ENCODE measurements at regions not wholly inside any gene's neighbourhood (a gene's known extent, or its start where the extent isn't known, plus 50 kb on each side); places are given as distances from the start of the nearest gene placed in this dataset.

DNA sequence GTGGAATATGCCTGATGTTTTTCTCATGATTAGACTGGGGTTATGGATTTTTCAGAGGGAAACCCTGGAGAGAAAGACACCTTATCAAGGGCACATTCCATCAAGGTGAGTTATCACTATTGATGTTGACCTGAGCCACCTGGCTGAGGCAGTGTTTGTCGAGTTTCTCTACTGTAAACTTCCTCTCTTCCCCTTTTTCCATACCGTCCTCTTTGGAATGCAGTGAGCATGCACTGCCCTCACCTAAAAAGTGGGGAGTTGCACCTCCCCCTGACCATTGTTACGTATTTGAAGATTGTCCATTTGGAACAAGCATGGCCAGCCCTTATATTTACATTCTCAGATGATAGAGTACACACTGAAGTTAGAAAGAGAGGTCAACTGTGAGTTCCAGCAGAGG, 53.9 kb upstream of the PWP1 start:
- no peaks in the 10 kb centered on the region for H3K9me1 ChIP-seq (replicated peaks; ENCODE audit: control insufficient read depth, extremely low read depth, insufficient read depth, low read length)
- H3K79me2 ChIP-seq (ENCODE audit: control insufficient read depth, insufficient read depth, low read length): no peaks in the 10 kb centered on the region
- intact Hi-C loops (cut with micrococcal nuclease) (no loop called here), dilution Hi-C loops (cut with MboI; ENCODE audit: extremely low pct_ligation_motif_present, low sequenced_read_pairs) (no loop called here)
- no peaks in the 10 kb centered on the region for H3K4me1 ChIP-seq (ENCODE audit: control insufficient read depth, extremely low read depth, insufficient read depth, low read length)
- no peak overlapping the region for H3K4me3 ChIP-seq (replicated peaks in 1 of 3; ENCODE audit: insufficient read depth in 1 of 3, low read depth in 1 of 3, low read length in 3 of 3)
- ChIA-PET POLR2A (no interaction called here), CTCF (no interaction called here)
- H3K9ac ChIP-seq (replicated peaks; ENCODE audit: extremely low read depth, insufficient read depth, low read length): no peak overlapping the region
- FAIRE-seq: no peak
- H3K4me2 ChIP-seq (ENCODE audit: insufficient read depth, low read length): no peak overlapping the region
- no peak overlapping the region for H3K27ac ChIP-seq (ENCODE audit: insufficient read depth, low read depth, low read length)
- no peak for TF ChIP-seq MAX (IDR thresholded peaks at IDR 0.05; ENCODE audit: insufficient read depth, insufficient read length)
- TF ChIP-seq, protein P1, sequence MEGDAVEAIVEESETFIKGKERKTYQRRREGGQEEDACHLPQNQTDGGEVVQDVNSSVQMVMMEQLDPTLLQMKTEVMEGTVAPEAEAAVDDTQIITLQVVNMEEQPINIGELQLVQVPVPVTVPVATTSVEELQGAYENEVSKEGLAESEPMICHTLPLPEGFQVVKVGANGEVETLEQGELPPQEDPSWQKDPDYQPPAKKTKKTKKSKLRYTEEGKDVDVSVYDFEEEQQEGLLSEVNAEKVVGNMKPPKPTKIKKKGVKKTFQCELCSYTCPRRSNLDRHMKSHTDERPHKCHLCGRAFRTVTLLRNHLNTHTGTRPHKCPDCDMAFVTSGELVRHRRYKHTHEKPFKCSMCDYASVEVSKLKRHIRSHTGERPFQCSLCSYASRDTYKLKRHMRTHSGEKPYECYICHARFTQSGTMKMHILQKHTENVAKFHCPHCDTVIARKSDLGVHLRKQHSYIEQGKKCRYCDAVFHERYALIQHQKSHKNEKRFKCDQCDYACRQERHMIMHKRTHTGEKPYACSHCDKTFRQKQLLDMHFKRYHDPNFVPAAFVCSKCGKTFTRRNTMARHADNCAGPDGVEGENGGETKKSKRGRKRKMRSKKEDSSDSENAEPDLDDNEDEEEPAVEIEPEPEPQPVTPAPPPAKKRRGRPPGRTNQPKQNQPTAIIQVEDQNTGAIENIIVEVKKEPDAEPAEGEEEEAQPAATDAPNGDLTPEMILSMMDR (IDR thresholded peaks at IDR 0.05; ENCODE audit: extremely low read depth in 1 of 2, insufficient read depth in 1 of 2, low read depth in 1 of 2, low read length in 2 of 2): no peak
- no peak for TF ChIP-seq FOS (IDR thresholded peaks at IDR 0.05; ENCODE audit: borderline replicate concordance, insufficient read depth, low read length)
- TF ChIP-seq POLR2A (IDR thresholded peaks at IDR 0.05; ENCODE audit: low read depth, low read length): no peak
- TF ChIP-seq MYC (IDR thresholded peaks at IDR 0.05; ENCODE audit: low read depth, low read length): no peak
- TF ChIP-seq JUN (IDR thresholded peaks at IDR 0.05; ENCODE audit: borderline replicate concordance, insufficient read depth, insufficient read length, low read depth): no peak
- TF ChIP-seq GATA2 (IDR thresholded peaks at IDR 0.05; ENCODE audit: insufficient read depth, insufficient read length, low read depth, low read length): no peak
- TF ChIP-seq POLR2AphosphoS5 (IDR thresholded peaks at IDR 0.05; ENCODE audit: insufficient read depth, low read depth, low read length): no peak
- TF ChIP-seq EZH2 (IDR thresholded peaks at IDR 0.05; ENCODE audit: borderline replicate concordance, low read depth, low read length, severe bottlenecking): no peak
- H4K20me1 ChIP-seq (replicated peaks; ENCODE audit: control insufficient read depth, extremely low read depth, insufficient read depth, low read length): no peaks in the 10 kb centered on the region
- H2AFZ ChIP-seq (ENCODE audit: low read depth, low read length): no peak overlapping the region
- no peaks in the 10 kb centered on the region for H3K36me3 ChIP-seq (ENCODE audit: control insufficient read depth in 2 of 2, extremely low read depth in 1 of 2, insufficient read depth in 2 of 2, low read length in 2 of 2)
- no peaks in the 10 kb centered on the region for H3K27me3 ChIP-seq (ENCODE audit: control insufficient read depth in 2 of 2, insufficient read depth in 2 of 2, low read length in 2 of 2)
- DNase-seq (ENCODE audit: low read depth, low spot score): no peak
- no TSS peak for BruUV-seq (replicated peaks)
- no peaks in the 10 kb centered on the region for H3K9me3 ChIP-seq (replicated peaks; ENCODE audit: control insufficient read depth, insufficient read depth, low read length)
